GM18867 (cell line): ENCODE measurements at regions not wholly inside any gene's neighbourhood (a gene's known extent, or its start where the extent isn't known, plus 50 kb on each side); places are given as distances from the start of the nearest gene placed in this dataset.
"Not testable (repeated sequence)": the region's sequence is repeated elsewhere in the genome, so short reads cannot be mapped to it uniquely, and the experiment has no call there.

Experiments used
- ATAC-seq: cut with Tn5 transposase; IDR thresholded peaks from one replicate; pipeline ENCODE4 v1.9.1; 2021; ENCODE audit warnings: mild to moderate bottlenecking, moderate library complexity; ENCODE audit not compliant: unreplicated experiment

- no peak for ATAC-seq
These were observed 284.1 kb upstream of the ZNF507 start for GRCh38 chr19:32061315-32061714.

GRCh38 chr19:32063601-32064000 is 281.8 kb upstream of the ZNF507 start:
- no peak for ATAC-seq

- ATAC-seq = no peak
These were observed 279.4 kb upstream of the ZNF507 start for GRCh38 chr19:32066056-32066455.

- no peak for ATAC-seq
These were observed 277.7 kb upstream of the ZNF507 start for GRCh38 chr19:32067685-32068084.

- no peak for ATAC-seq
These were observed 276.6 kb upstream of the ZNF507 start for GRCh38 chr19:32068793-32069192.

GRCh38 chr19:32070101-32070500 is 275.3 kb upstream of the ZNF507 start:
- no peak for ATAC-seq

- no peak for ATAC-seq
These were observed 263.4 kb upstream of the ZNF507 start for GRCh38 chr19:32082028-32082427.

- not testable (repeated sequence) for ATAC-seq
These were observed 260.6 kb upstream of the ZNF507 start for GRCh38 chr19:32084756-32085363.

GRCh38 chr19:32091241-32091640 is 254.2 kb upstream of the ZNF507 start:
- no peak for ATAC-seq

- ATAC-seq = no peak
These were observed 248.4 kb upstream of the ZNF507 start for GRCh38 chr19:32097011-32097410.

GRCh38 chr19:32097620-32098019 is 247.8 kb upstream of the ZNF507 start:
- ATAC-seq = no peak

- no peak for ATAC-seq
These were observed 246.4 kb upstream of the ZNF507 start for GRCh38 chr19:32098968-32099367.

- no peak for ATAC-seq
These were observed 244.2 kb upstream of the ZNF507 start for GRCh38 chr19:32101206-32101605.

GRCh38 chr19:32103541-32103940 is 241.9 kb upstream of the ZNF507 start:
- ATAC-seq = no peak

- no peak for ATAC-seq
These were observed 241.1 kb upstream of the ZNF507 start for GRCh38 chr19:32104153-32104849.

GRCh38 chr19:32104850-32105235 is 240.6 kb upstream of the ZNF507 start:
- no peak for ATAC-seq

GRCh38 chr19:32105527-32106310 is 239.7 kb upstream of the ZNF507 start:
- no peak for ATAC-seq

GRCh38 chr19:32122258-32122657 is 223.2 kb upstream of the ZNF507 start:
- no peak for ATAC-seq

- ATAC-seq = no peak
These were observed 222.0 kb upstream of the ZNF507 start for GRCh38 chr19:32123355-32123940.

- ATAC-seq = no peak
These were observed 220.8 kb upstream of the ZNF507 start for GRCh38 chr19:32124585-32124984.

- no peak for ATAC-seq
These were observed 216.3 kb upstream of the ZNF507 start for GRCh38 chr19:32129141-32129540.

GRCh38 chr19:32130332-32130731 is 215.1 kb upstream of the ZNF507 start:
- no peak for ATAC-seq
